WERI-Rb-1 (cell line): ENCODE measurements at regions not wholly inside any gene's neighbourhood (a gene's known extent, or its start where the extent isn't known, plus 50 kb on each side); places are given as distances from the start of the nearest gene placed in this dataset.
A peak's percentile ranks its signal among the peaks of the same experiment; 100 is the strongest.

ENCODE experiments used
- DNase-seq: peaks from one replicate; pipeline ENCODE4 v3.0.0-alpha.2; 2020
- H3K27ac ChIP-seq: fragments of 250-450 bp; sonication (Bioruptor Pico); 2 replicates; pipeline ENCODE4 v1.5.1; 2020; ENCODE audit warnings: mild to moderate bottlenecking, moderate library complexity
- H3K27me3 ChIP-seq: fragments of 250-450 bp; sonication (Bioruptor Pico); 2 replicates; pipeline ENCODE4 v1.5.1; 2021; ENCODE audit warnings: mild to moderate bottlenecking, low read depth, moderate library complexity; ENCODE audit not compliant: insufficient read depth, severe bottlenecking
- H3K36me3 ChIP-seq: fragments of 250-450 bp; sonication (Bioruptor Pico); 2 replicates; pipeline ENCODE4 v1.5.1; 2020; ENCODE audit warnings: mild to moderate bottlenecking, moderate library complexity
- H3K4me3 ChIP-seq: 2 replicates; pipeline ENCODE4 v1.5.1; 2011; ENCODE audit warnings: low read depth, mild to moderate bottlenecking, control low read depth, low read length
- H3K9me3 ChIP-seq: fragments of 250-450 bp; sonication (Bioruptor Pico); 2 replicates; pipeline ENCODE4 v1.5.1; 2021; ENCODE audit warnings: mild to moderate bottlenecking, moderate library complexity; ENCODE audit not compliant: severe bottlenecking
- TF ChIP-seq, protein P1 (sequence below): IDR thresholded peaks from 2 replicates; pipeline ENCODE4 v1.5.1; 2011; ENCODE audit warnings: low read depth, mild to moderate bottlenecking, control low read depth, inconsistent platforms, low read length

- no peak for DNase-seq
- TF ChIP-seq, protein P1, sequence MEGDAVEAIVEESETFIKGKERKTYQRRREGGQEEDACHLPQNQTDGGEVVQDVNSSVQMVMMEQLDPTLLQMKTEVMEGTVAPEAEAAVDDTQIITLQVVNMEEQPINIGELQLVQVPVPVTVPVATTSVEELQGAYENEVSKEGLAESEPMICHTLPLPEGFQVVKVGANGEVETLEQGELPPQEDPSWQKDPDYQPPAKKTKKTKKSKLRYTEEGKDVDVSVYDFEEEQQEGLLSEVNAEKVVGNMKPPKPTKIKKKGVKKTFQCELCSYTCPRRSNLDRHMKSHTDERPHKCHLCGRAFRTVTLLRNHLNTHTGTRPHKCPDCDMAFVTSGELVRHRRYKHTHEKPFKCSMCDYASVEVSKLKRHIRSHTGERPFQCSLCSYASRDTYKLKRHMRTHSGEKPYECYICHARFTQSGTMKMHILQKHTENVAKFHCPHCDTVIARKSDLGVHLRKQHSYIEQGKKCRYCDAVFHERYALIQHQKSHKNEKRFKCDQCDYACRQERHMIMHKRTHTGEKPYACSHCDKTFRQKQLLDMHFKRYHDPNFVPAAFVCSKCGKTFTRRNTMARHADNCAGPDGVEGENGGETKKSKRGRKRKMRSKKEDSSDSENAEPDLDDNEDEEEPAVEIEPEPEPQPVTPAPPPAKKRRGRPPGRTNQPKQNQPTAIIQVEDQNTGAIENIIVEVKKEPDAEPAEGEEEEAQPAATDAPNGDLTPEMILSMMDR: no peak
- no peaks in the 10 kb centered on the region for H3K36me3 ChIP-seq
- H3K27me3 ChIP-seq: no peaks in the 10 kb centered on the region
- H3K27ac ChIP-seq: no peak overlapping the region
- H3K9me3 ChIP-seq: no peaks in the 10 kb centered on the region
- H3K4me3 ChIP-seq: no peak overlapping the region
Measured at GRCh38 chr1:177334903-177335302, 164.1 kb downstream of the BRINP2 start.

DNA sequence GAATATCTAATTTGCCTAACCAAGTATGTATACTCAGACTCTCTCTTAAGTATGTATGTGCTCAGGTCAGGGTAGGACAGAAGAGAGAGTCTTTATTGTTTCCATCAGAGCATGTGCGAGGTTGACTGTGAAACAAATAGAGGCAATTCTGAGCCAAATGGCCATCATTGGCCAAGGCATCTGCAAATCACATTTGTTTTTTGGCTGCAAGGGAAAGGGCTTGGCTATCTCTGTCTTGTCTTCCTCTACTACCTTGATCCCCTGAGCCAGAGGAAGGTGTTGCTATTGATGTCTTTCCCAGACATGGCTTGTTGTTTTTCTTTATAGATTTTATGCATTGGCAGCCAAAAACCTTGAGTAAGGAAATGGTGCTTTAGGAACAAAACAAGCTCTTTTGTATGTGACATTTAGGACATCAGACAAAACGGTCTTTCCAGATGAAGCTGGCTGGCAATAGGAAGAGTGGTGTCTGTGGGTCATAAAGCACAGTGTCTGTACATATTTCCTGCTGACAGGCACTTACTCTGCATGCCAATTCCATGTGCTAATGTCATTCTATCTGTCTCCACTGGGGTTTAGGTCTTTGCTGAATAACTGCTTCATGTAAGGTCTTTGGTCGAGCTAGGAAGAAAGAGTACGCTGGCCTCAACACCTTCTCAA is 163.3 kb downstream of the BRINP2 start:
- Histone ChIP-seq H3K4me3 (no peak overlapping the region), H3K27me3 (no peaks in the 10 kb centered on the region), H3K36me3 (no peaks in the 10 kb centered on the region), H3K27ac (no peak overlapping the region), H3K9me3 (no peaks in the 10 kb centered on the region)
- TF ChIP-seq, protein P1: peak; percentile 43; the same call in 1 of the 2 replicates
- DNase-seq: no peak
